A549 (cell line): ENCODE measurements at regions not wholly inside any gene's neighbourhood (a gene's known extent, or its start where the extent isn't known, plus 50 kb on each side); places are given as distances from the start of the nearest gene placed in this dataset.

Source experiments
- ATAC-seq, 2 experiments: fragments of 200-7000 bp in 1 of 2; fragments of >200 bp in 1 of 2; cut with Nextera tagmentation in 1 of 2; cut with Tn5 transposase in 1 of 2; 3 replicates each; pipeline versions ENCODE4 v1.8.0 to v1.9.1; 2018 to 2020; ENCODE audit warnings: mild to moderate bottlenecking in 1 of 2, moderate library complexity in 1 of 2
- CTCF ChIA-PET: fragments of 300-600 bp; sonication (Branson Sonifier 250); formaldehyde crosslinking; extraction: SDS; loops from one replicate; lab custom pipeline; 2021; ENCODE audit warnings: antibody characterized with exemption, inconsistent platforms; lab: Yijun Ruan, JAX
- POLR2A ChIA-PET: fragments of 350-600 bp; formaldehyde crosslinking; extraction: SDS; loops from one replicate; lab custom pipeline; 2021; ENCODE audit warnings: antibody characterized with exemption, inconsistent platforms; lab: Yijun Ruan, JAX
- DNase-seq, 2 experiments: peaks; one replicate each; pipeline versions ENCODE4 v3.0.0 to v3.0.0-alpha.2; 2011 to 2016; ENCODE audit warnings: low read depth in 1 of 2, low spot score in 1 of 2
- FAIRE-seq: peaks from 2 replicates; lab custom pipeline; 2011; peaks lifted over from hg19 to GRCh38; lab: Jason Lieb, UNC
- H3K27ac ChIP-seq, 2 experiments: fragments of >200 bp; sonication (Bioruptor Twin); formaldehyde crosslinking; 3 replicates each; pipeline ENCODE4 v1.5.1; 2016 to 2017
- H3K4me1 ChIP-seq: fragments of >200 bp; sonication (Bioruptor Twin); formaldehyde crosslinking; 3 replicates; pipeline ENCODE4 v1.6.1; 2016
- H3K4me2 ChIP-seq: fragments of >200 bp; sonication (Bioruptor Twin); formaldehyde crosslinking; 3 replicates; pipeline ENCODE4 v1.6.1; 2016
- H3K4me3 ChIP-seq: fragments of >200 bp; sonication (Bioruptor Twin); formaldehyde crosslinking; 3 replicates; pipeline ENCODE4 v1.5.1; 2016
- H3K9me3 ChIP-seq: fragments of >200 bp; sonication (Bioruptor Twin); formaldehyde crosslinking; 3 replicates; pipeline ENCODE4 v1.6.1; 2016
- ATOH8 ChIP-seq: fragments of 250-450 bp; sonication (Bioruptor Pico); IDR thresholded peaks from 2 replicates; pipeline ENCODE4 v1.5.0; 2020; ENCODE audit warnings: low read depth, mild to moderate bottlenecking, moderate library complexity
- CBX8 ChIP-seq: fragments of 200-600 bp; sonication (generic); IDR thresholded peaks from 2 replicates; pipeline ENCODE4 v1.6.1; 2016
- CHD2 ChIP-seq: fragments of 150-350 bp; IDR thresholded peaks from 2 replicates; pipeline ENCODE4 v1.6.1; 2014; ENCODE audit warnings: low read length; ENCODE audit not compliant: partially characterized antibody
- EHF ChIP-seq: fragments of 250-450 bp; sonication (Bioruptor Pico); IDR thresholded peaks from 2 replicates; pipeline ENCODE4 v1.5.0; 2020; ENCODE audit warnings: mild to moderate bottlenecking
- ELK1 ChIP-seq: fragments of 150-350 bp; IDR thresholded peaks from 2 replicates; pipeline ENCODE4 v1.6.1; 2014; ENCODE audit warnings: low read depth, mild to moderate bottlenecking, low read length
- ESRRA ChIP-seq: fragments of 150-350 bp; IDR thresholded peaks from 2 replicates; pipeline ENCODE4 v1.6.1; 2014; ENCODE audit warnings: mild to moderate bottlenecking, low read length, borderline replicate concordance
- HDAC2 ChIP-seq: fragments of 200-600 bp; sonication (generic); IDR thresholded peaks from 2 replicates; pipeline ENCODE4 v1.6.1; 2016
- HOXA7 ChIP-seq: fragments of 250-450 bp; sonication (Bioruptor Pico); IDR thresholded peaks from 2 replicates; pipeline ENCODE4 v1.5.0; 2020; ENCODE audit warnings: mild to moderate bottlenecking, moderate library complexity
- HOXB13 ChIP-seq: fragments of 250-450 bp; sonication (Bioruptor Pico); IDR thresholded peaks from 2 replicates; pipeline ENCODE4 v1.5.0; 2020; ENCODE audit warnings: low read depth, mild to moderate bottlenecking, moderate library complexity
- HOXB5 ChIP-seq: fragments of 250-450 bp; sonication (Bioruptor Pico); IDR thresholded peaks from 2 replicates; pipeline ENCODE4 v1.5.0; 2020; ENCODE audit warnings: mild to moderate bottlenecking, moderate library complexity
- MAFK ChIP-seq: fragments of 450-650 bp; IDR thresholded peaks from 2 replicates; pipeline ENCODE4 v1.6.1; 2014; ENCODE audit not compliant: partially characterized antibody
- MYC ChIP-seq: IDR thresholded peaks from 2 replicates; pipeline ENCODE4 v1.6.1; 2012; ENCODE audit warnings: mild to moderate bottlenecking, inconsistent platforms, low read length, improper control_type of control experiment, borderline replicate concordance
- NR3C1 ChIP-seq: fragments of >200 bp; sonication (Bioruptor Twin); formaldehyde crosslinking; IDR thresholded peaks from 3 replicates; pipeline ENCODE4 v1.6.1; 2017
- PHF8 ChIP-seq: fragments of 200-600 bp; sonication (generic); IDR thresholded peaks from 2 replicates; pipeline ENCODE4 v1.6.1; 2016; ENCODE audit warnings: low read depth, mild to moderate bottlenecking, antibody characterized with exemption, moderate library complexity, borderline replicate concordance
- POLR2AphosphoS2 ChIP-seq: conservative IDR thresholded peaks from 2 replicates; pipeline ENCODE4 v1.6.1; 2012; ENCODE audit warnings: low read length, improper control_type of control experiment, inconsistent platforms
- RARB ChIP-seq: fragments of 250-450 bp; sonication (Bioruptor Pico); IDR thresholded peaks from 2 replicates; pipeline ENCODE4 v1.8.0; 2021; ENCODE audit warnings: mild to moderate bottlenecking, moderate library complexity
- RNF2 ChIP-seq: fragments of 200-600 bp; sonication (generic); IDR thresholded peaks from 2 replicates; pipeline ENCODE4 v1.6.1; 2016; ENCODE audit warnings: low read depth, mild to moderate bottlenecking, antibody characterized with exemption, moderate library complexity, borderline replicate concordance
- SMC3 ChIP-seq: fragments of >200 bp; sonication (Bioruptor Twin); formaldehyde crosslinking; IDR thresholded peaks from 3 replicates; pipeline ENCODE4 v1.6.1; 2018; ENCODE audit warnings: inconsistent platforms
- SREBF2 ChIP-seq: fragments of 450-650 bp; IDR thresholded peaks from 2 replicates; pipeline ENCODE4 v1.6.1; 2014; ENCODE audit warnings: mild to moderate bottlenecking, moderate library complexity
- TFCP2L1 ChIP-seq: fragments of 250-450 bp; sonication (Bioruptor Pico); IDR thresholded peaks from 2 replicates; pipeline ENCODE4 v1.5.0; 2021; ENCODE audit warnings: mild to moderate bottlenecking
- ZFP36 ChIP-seq: fragments of 450-650 bp; IDR thresholded peaks from 2 replicates; pipeline ENCODE4 v1.6.1; 2014; ENCODE audit warnings: borderline replicate concordance; ENCODE audit not compliant: partially characterized antibody
- WGBS: methylation state at CpG from one replicate; pipeline ENCODE4 v1.1.6; 2017; ENCODE audit errors: missing lambda C conversion rate; 5-methylcytosine and 5-hydroxymethylcytosine counted together
- TF ChIP-seq, protein P1 (sequence below): fragments of 450-650 bp; IDR thresholded peaks from 2 replicates; pipeline ENCODE4 v1.6.1; 2014; ENCODE audit warnings: antibody characterized with exemption

- TF ChIP-seq MAFK (peak; percentile 80), CBX8 (no peak)
- H3K27ac ChIP-seq, result no peak overlapping the region; a peak in 1 of 6 replicates
- WGBS, result 67% methylated on average over 7 of the region's 7 CpGs
- ChIA-PET CTCF (interaction anchor here (1.4 to 2.2 kb wide), 3 partner anchors 10 to 115 kb away, joined by 4 to 8 read pairs (median 4); no protein-coding TSS in a partner anchor), POLR2A (no interaction called here)
- ATAC-seq, result peak; percentile 52 to 61; a peak in 3 of 6 replicates
- FAIRE-seq, result no peak
- no peak for DNase-seq
- H3K4me1 ChIP-seq, result peaks cover 3% of the 10 kb centered on the region; the same call in 1 of the 3 replicates
- H3K4me2 ChIP-seq, result no peak overlapping the region
- no peaks in the 10 kb centered on the region for H3K9me3 ChIP-seq
- H3K4me3 ChIP-seq, result no peak overlapping the region
Measured at GRCh38 chr5:168104811-168105481, 186.5 kb upstream of the WWC1 start.

DNA sequence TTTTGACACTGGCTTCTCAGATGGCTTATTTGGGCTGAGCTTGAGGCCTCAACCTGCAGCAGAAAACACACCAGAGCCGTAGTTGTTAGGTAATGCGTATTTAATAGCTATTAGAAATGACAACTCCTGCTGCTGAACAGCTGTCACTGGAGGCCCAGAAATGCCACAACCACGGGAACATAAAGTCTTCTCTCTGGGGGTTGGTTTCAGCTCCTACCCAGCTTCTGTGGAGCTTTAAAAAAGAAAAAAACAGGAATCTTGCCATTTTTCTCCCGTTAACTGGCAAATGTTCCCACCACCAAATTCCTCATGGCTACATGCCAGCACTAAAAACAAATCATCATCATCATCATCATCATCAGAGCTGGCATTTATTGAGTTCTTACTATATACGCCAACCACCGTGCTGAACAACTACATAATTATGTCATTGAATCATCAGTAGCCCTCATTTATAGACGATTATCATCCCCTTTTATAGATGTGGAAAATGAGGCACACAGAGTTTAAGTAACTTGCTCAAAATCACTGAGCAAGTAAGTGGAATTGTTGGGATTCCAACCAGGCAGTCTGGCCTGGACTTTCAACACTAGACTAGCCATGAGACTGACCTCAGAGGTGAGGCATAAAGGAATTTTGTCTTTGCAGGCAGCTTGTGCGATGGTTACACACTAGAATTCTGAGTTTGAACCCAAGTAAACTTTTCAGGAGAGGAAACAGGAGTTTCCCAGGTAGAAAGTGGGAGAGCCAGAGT lies 185.3 kb upstream of the WWC1 start:
- no peaks in the 10 kb centered on the region for H3K9me3 ChIP-seq
- FAIRE-seq (no peak), DNase-seq (peak in 1 of 2 experiments; percentile 8), ATAC-seq (no peak)
- peaks cover 3% of the 10 kb centered on the region; the same call in 1 of the 3 replicates for H3K4me1 ChIP-seq
- POLR2A ChIA-PET, result no interaction called here
- no peak overlapping the region for H3K4me2 ChIP-seq
- CTCF ChIA-PET, result interaction anchor here (1.0 to 1.4 kb wide), 3 partner anchors 8 to 114 kb away, joined by 3 to 4 read pairs (median 4); no protein-coding TSS in a partner anchor
- no peak overlapping the region for H3K27ac ChIP-seq
- 53% methylated on average over 8 of the region's 8 CpGs for WGBS
- no peak overlapping the region for H3K4me3 ChIP-seq
- TF ChIP-seq PHF8 (no peak), ATOH8 (CRISPR knock-in tag) (no peak), HOXA7 (CRISPR knock-in tag) (no peak)

DNA sequence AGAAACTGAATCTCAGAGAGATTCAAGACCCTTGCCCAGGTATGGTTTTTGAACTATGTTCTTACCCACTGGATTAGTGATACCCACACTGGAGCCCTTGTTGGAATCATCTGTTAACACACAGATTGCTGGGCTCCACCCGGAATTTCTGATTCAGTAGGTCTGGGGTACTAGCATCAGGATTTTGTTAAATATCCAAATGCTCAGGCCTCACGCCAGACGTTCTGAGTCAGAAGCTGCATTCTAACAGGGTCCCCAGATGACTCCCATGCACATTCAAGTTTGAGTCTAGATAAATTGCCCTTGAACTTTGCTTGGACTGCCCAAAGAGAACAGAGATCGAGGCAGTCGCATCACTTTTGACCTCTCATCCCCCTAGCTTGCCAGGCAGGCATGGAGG lies 182.0 kb upstream of the WWC1 start:
- DNase-seq, result no peak
- Histone ChIP-seq H3K4me3 (no peak overlapping the region), H3K4me2 (no peak overlapping the region), H3K4me1 (peaks cover 3% of the 10 kb centered on the region; the same call in 1 of the 3 replicates), H3K9me3 (no peaks in the 10 kb centered on the region), H3K27ac (no peak overlapping the region)
- ChIA-PET CTCF (interaction anchor here (1.1 to 2.2 kb wide), 5 partner anchors 11 to 111 kb away, joined by 4 to 8 read pairs (median 5); no protein-coding TSS in a partner anchor), POLR2A (no interaction called here)
- no peak for FAIRE-seq
- ATAC-seq, result no peak
- TF ChIP-seq HOXB13 (CRISPR knock-in tag) (no peak), SMC3 (no peak), EHF (CRISPR knock-in tag) (no peak), ESRRA (no peak)
- 29% methylated on average over 5 of the region's 5 CpGs for WGBS

DNA sequence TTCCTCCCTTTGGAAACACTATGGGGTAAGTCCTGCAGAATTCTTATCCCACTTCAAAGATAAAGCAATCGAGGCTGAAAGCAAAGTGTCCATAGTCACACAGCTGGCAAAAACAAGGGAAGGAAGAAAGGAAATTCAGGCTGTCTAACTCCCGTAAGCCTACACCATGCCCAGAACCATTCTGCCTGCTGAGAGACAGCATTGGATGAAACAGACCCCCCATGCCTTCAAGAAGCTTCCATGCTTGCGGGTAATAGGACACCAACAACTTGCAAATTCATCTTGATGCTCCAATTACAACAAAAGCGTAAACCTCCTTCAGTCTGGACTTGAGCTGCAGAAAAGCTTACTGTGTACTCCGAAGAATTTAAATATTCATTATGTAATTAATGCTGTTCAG lies 181.1 kb upstream of the WWC1 start:
- Histone ChIP-seq H3K4me3 (no peak overlapping the region), H3K27ac (no peak overlapping the region), H3K4me2 (no peak overlapping the region), H3K4me1 (peaks cover 3% of the 10 kb centered on the region; the same call in 1 of the 3 replicates), H3K9me3 (no peaks in the 10 kb centered on the region)
- 35% methylated on average over 5 of the region's 5 CpGs for WGBS
- POLR2A ChIA-PET, result no interaction called here
- FAIRE-seq, result no peak
- CTCF ChIA-PET, result interaction anchor here (1.2 to 1.4 kb wide), 2 partner anchors 18 to 24 kb away, joined by 3 to 4 read pairs; no protein-coding TSS in a partner anchor
- no peak for ATAC-seq
- no peak for DNase-seq
- TF ChIP-seq POLR2AphosphoS2, result no peak
- TF ChIP-seq CHD2, result no peak
- TF ChIP-seq RNF2, result no peak
- TF ChIP-seq ESRRA, result no peak
- TF ChIP-seq, protein P1, sequence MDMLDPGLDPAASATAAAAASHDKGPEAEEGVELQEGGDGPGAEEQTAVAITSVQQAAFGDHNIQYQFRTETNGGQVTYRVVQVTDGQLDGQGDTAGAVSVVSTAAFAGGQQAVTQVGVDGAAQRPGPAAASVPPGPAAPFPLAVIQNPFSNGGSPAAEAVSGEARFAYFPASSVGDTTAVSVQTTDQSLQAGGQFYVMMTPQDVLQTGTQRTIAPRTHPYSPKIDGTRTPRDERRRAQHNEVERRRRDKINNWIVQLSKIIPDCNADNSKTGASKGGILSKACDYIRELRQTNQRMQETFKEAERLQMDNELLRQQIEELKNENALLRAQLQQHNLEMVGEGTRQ, result no peak
- TF ChIP-seq RARB (CRISPR knock-in tag), result no peak
- no peak for TF ChIP-seq MYC
- TF ChIP-seq NR3C1, result no peak
- no peak for TF ChIP-seq ATOH8 (CRISPR knock-in tag)
- no peak for TF ChIP-seq HDAC2
- no peak for TF ChIP-seq PHF8
- no peak for TF ChIP-seq HOXB5 (CRISPR knock-in tag)
- no peak for TF ChIP-seq SREBF2
- no peak for TF ChIP-seq ZFP36
- no peak for TF ChIP-seq ELK1
- TF ChIP-seq TFCP2L1 (CRISPR knock-in tag), result no peak
